ENCODE measurements at regions not wholly inside any gene's neighbourhood (a gene's known extent, or its start where the extent isn't known, plus 50 kb on each side); places are given as distances from the start of the nearest gene placed in this dataset.
"Not testable (repeated sequence)": the region's sequence is repeated elsewhere in the genome, so short reads cannot be mapped to it uniquely, and the experiment has no call there.

DNA sequence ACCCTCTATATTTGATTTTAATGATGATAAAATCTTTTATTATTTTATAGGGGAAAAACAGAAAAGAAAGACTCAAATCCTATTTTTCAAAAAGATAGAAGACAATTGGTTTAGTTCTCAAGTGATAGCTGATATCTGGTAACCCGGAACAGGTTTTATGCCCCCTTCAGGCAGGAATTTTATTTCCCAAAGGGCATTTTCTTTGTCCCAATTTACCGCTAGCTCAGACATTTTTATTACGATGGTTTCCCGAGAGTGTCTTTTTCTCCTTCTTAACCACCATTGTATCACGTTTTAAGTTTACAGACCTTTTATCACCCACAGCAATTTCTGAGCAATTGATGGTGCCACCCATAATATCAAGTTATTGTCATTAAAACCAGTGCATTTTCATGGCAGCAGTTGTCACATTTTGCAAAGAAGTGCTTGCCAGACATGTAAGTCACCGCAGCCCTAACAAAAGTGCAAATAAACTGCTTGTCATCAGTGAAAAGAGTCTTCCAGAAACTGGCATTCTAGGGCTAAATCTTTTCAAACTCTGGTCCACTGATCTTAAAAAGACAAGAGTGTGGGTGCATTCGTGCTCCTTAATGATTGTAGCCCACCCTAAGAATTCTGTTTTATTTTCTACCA, 204.8 kb upstream of the VCX start:
- Mint-ChIP-seq H3K4me3 (no peak overlapping the region), H3K27me3 (ENCODE audit: low read depth) (no peaks in the 10 kb centered on the region)
- TF ChIP-seq, protein P1, sequence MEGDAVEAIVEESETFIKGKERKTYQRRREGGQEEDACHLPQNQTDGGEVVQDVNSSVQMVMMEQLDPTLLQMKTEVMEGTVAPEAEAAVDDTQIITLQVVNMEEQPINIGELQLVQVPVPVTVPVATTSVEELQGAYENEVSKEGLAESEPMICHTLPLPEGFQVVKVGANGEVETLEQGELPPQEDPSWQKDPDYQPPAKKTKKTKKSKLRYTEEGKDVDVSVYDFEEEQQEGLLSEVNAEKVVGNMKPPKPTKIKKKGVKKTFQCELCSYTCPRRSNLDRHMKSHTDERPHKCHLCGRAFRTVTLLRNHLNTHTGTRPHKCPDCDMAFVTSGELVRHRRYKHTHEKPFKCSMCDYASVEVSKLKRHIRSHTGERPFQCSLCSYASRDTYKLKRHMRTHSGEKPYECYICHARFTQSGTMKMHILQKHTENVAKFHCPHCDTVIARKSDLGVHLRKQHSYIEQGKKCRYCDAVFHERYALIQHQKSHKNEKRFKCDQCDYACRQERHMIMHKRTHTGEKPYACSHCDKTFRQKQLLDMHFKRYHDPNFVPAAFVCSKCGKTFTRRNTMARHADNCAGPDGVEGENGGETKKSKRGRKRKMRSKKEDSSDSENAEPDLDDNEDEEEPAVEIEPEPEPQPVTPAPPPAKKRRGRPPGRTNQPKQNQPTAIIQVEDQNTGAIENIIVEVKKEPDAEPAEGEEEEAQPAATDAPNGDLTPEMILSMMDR (IDR thresholded peaks at IDR 0.05; ENCODE audit: unreplicated experiment in 3 of 3): no peak

DNA sequence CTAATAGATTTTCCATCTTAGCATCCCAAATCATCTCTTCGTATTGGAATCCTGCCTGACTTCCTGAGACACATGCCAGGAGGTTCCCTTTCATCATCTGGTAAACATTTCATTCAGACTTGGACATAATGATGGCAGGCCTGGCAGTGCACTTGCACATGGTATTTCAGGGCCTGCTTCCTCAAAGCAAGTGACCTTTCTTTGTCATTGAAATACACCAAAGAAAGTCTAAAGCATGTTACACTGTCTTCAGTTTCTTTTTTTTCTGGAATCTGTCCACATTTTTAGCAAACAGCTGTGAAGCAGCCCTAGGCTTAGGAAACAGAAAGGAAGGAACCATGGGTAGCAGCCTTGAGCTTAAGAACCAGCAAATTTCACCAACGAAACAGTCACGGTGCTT, 205.9 kb upstream of the VCX start:
- no peaks in the 10 kb centered on the region for H3K27me3 Mint-ChIP-seq (ENCODE audit: low read depth)
- H3K4me1 Mint-ChIP-seq: no peaks in the 10 kb centered on the region
- H3K4me3 Mint-ChIP-seq: no peak overlapping the region
- TF ChIP-seq, protein P1 (IDR thresholded peaks at IDR 0.05; ENCODE audit: unreplicated experiment in 3 of 3): no peak
- no peaks in the 10 kb centered on the region for H3K36me3 Mint-ChIP-seq (ENCODE audit: low read depth)
- no peak overlapping the region for H3K27ac Mint-ChIP-seq
- H3K9me3 Mint-ChIP-seq: peaks cover 2% of the 10 kb centered on the region

More for the DNA sequence above, 204.8 kb upstream of the VCX start:
- Mint-ChIP-seq H3K36me3 (ENCODE audit: low read depth) (no peaks in the 10 kb centered on the region), H3K27ac (no peak overlapping the region), H3K4me1 (no peaks in the 10 kb centered on the region), H3K9me3 (no peaks in the 10 kb centered on the region)

DNA sequence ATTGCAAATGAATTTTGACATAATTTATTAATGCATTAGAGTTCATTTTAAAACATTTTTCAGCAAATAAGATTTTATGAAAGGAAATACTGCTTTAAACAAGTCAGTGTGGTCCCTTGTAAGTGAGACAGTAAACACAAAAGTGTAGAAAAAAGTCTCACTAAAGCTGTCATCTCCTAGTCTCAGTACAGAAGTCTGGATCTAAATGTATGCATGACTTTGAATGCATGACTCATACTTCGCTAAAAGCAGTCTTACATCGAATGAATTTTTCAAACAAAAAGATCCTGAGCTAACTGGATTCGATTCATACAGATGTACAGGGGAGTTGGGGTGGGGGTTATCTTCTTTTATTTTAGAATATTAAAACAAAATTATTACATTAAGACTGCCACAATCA, 207.4 kb upstream of the VCX start:
- Mint-ChIP-seq H3K27ac (no peak overlapping the region), H3K36me3 (ENCODE audit: low read depth) (no peaks in the 10 kb centered on the region), H3K9me3 (peaks cover 2% of the 10 kb centered on the region), H3K27me3 (ENCODE audit: low read depth) (peaks cover 3% of the 10 kb centered on the region), H3K4me3 (no peak overlapping the region), H3K4me1 (no peaks in the 10 kb centered on the region)
- TF ChIP-seq, protein P1 (IDR thresholded peaks at IDR 0.05; ENCODE audit: unreplicated experiment in 3 of 3): no peak

DNA sequence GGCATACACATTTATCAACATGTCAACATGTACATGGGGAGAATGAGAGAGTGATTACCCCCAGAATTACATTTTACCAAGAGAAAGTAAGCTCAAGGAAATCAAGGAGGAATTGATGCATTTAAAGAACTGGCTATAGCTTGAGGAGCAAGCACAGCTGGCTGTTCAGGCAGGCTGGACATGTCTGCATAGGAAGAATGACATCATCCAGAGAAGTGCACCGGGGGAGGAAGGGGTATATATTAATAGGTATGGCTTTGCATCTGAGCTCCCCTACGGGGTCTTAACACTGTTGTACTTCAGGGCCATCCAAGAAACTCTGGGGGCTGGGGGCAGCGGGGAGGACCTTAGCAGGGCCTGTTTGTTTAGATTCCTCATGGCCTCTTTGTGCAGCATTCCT, 222.4 kb upstream of the VCX start:
- Mint-ChIP-seq H3K9me3 (no peaks in the 10 kb centered on the region), H3K4me1 (no peaks in the 10 kb centered on the region), H3K27me3 (ENCODE audit: low read depth) (no peaks in the 10 kb centered on the region), H3K27ac (no peak overlapping the region), H3K4me3 (no peak overlapping the region), H3K36me3 (ENCODE audit: low read depth) (no peaks in the 10 kb centered on the region)
- TF ChIP-seq, protein P1 (IDR thresholded peaks at IDR 0.05; ENCODE audit: unreplicated experiment in 3 of 3): no peak

DNA sequence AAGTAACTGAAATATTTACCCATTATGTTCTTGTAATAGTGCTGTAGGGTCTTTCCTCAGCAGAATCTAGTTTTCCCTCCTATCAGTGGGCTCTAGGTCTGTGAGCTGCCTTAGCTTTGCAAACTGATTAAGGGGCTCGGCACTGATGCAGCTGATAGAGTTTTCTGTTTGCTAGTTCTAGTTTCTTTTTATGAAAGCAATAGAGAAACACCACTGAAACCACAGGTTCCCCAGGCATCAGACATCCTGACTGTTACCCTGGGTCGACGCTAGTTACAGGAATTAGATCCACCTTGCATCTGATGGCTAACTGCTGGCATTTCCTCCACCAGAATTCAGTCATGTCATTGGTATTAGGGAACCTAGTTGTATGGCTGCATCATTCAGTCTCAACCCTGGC, 225.0 kb upstream of the VCX start:
- TF ChIP-seq, protein P1 (IDR thresholded peaks at IDR 0.05; ENCODE audit: unreplicated experiment in 3 of 3): no peak
- Mint-ChIP-seq H3K4me1 (peaks cover 4% of the 10 kb centered on the region), H3K27ac (no peak overlapping the region), H3K4me3 (no peak overlapping the region), H3K36me3 (ENCODE audit: low read depth) (no peaks in the 10 kb centered on the region), H3K27me3 (ENCODE audit: low read depth) (no peaks in the 10 kb centered on the region), H3K9me3 (no peaks in the 10 kb centered on the region)

DNA sequence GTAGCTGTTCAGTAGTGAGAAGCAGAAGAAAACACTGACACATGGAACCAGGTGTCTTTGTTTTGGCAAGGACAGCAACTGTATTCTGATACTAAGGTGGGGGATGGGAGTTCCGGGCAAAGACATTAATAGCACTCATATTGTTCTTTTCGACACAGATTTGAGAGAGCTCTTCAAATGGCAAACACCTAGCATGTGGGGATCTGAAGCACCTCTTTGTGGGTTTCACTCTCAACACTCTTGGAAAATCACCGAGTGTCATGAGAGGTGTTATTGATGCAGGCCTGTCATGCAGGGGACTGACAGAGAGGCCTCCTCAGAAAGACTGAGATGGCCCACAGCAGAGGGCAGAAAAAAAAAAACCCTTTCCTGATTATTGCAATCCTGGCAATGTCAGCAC, 228.4 kb upstream of the VCX start:
- H3K27ac Mint-ChIP-seq: no peak overlapping the region
- TF ChIP-seq, protein P1 (IDR thresholded peaks at IDR 0.05; ENCODE audit: unreplicated experiment in 3 of 3): no peak

DNA sequence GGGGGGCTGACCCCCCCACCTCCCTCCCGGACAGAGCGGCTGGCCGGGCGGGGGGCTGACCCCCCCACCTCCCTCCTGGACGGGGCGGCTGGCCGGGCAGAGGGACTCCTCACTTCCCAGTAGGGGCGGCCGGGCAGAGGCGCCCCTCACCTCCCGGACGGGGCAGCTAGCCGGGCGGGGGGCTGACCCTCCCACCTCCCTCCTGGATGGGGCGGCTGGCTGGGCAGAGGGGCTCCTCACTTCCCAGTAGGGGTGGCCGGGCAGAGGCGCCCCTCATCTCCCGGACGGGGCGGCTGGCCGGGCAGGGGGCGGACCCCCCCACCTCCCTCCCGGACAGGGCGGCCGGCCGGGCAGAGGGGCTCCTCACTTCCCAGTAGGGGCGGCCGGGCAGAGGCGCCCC, 234.3 kb upstream of the VCX start:
- H3K36me3 Mint-ChIP-seq (ENCODE audit: low read depth); H3K4me1 Mint-ChIP-seq; H3K9me3 Mint-ChIP-seq; H3K27me3 Mint-ChIP-seq (ENCODE audit: low read depth); H3K4me3 Mint-ChIP-seq; H3K27ac Mint-ChIP-seq: not testable (repeated sequence)

More for the DNA sequence above, 228.4 kb upstream of the VCX start:
- Mint-ChIP-seq H3K36me3 (ENCODE audit: low read depth) (no peaks in the 10 kb centered on the region), H3K9me3 (peaks cover 2% of the 10 kb centered on the region), H3K4me1 (peaks cover 4% of the 10 kb centered on the region), H3K4me3 (no peak overlapping the region), H3K27me3 (ENCODE audit: low read depth) (no peaks in the 10 kb centered on the region)

All from nephron (organoid).